Mucosa of descending colon (tissue), 3 donors: ENCODE measurements at regions not wholly inside any gene's neighbourhood (a gene's known extent, or its start where the extent isn't known, plus 50 kb on each side); places are given as distances from the start of the nearest gene placed in this dataset.
"Not testable (repeated sequence)": the region's sequence is repeated elsewhere in the genome, so short reads cannot be mapped to it uniquely, and the experiment has no call there.

Experiments used
- ATAC-seq: fragments of 200-7000 bp; cut with Tn5 transposase; one replicate; pipeline ENCODE4 v1.9.1; 2020; ENCODE audit warnings: mild to moderate bottlenecking, moderate library complexity
- DNase-seq, 3 donors: peaks; one replicate each; pipeline ENCODE4 v3.0.0-alpha.2; 2020
- H3K36me3 ChIP-seq: fragments of 200-600 bp; one replicate; pipeline ENCODE4 v1.8.0; 2021; ENCODE audit warnings: low read depth, mild to moderate bottlenecking
- H3K4me1 ChIP-seq: fragments of 200-600 bp; one replicate; pipeline ENCODE4 v1.8.0; 2021; ENCODE audit warnings: low read depth, mild to moderate bottlenecking
- H3K4me3 ChIP-seq: fragments of 200-600 bp; one replicate; pipeline ENCODE4 v1.8.0; 2021; ENCODE audit warnings: mild to moderate bottlenecking
- H3K9me3 ChIP-seq: fragments of 200-600 bp; one replicate; pipeline ENCODE4 v1.8.0; 2021; ENCODE audit warnings: mild to moderate bottlenecking
- intact Hi-C, 2 donors: fragments of 100-400 bp; cut with DNase I in 1 of 2; cut with micrococcal nuclease in 1 of 2; formaldehyde crosslinking; loops; one replicate each; pipeline versions ENCODE4 v1.11.0 to v1.11.1; 2022; cut with DNase I, micrococcal nuclease
- TF ChIP-seq, protein P1 (sequence below): fragments of 200-600 bp; IDR thresholded peaks from one replicate; pipeline ENCODE4 v1.8.0; 2022; ENCODE audit warnings: antibody characterized with exemption, mild to moderate bottlenecking
- donor health status: DM: no; HTN: no; CAD: no; lungs with moderate emphysema.
- donor health status: DM: no; HTN: no; CAD: no.
- donor health status: DM: no; HTN: yes; CAD: no.

DNA sequence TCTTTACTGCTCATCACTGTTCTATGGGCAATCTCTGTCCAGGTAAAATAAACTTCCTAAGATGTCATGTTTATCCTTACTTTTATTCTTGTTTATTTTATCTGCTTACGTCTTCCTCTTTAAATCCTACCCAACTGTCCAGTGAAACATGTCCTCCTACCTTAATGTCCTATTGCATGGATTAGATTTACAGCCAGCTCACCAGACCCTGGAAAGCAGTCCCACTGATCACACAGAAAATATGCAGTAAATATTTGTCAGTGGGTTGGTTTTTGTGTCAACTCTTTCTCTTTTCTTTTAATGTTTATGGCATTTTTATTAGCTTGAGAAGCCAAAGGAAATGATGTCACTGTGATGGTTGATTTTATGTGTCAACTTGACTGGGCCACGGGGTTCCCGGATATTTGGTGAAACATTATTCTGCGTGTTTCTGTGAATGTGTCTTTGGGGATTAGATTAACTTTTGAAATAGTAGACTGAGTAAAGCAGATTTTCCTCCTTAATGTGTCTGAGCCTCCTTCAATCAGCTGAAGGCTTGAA, 258.3 kb downstream of the SRGAP2C start:
- Histone ChIP-seq H3K4me1 (no peaks in the 10 kb centered on the region), H3K4me3 (no peak overlapping the region), H3K9me3 (no peaks in the 10 kb centered on the region), H3K36me3 (no peaks in the 10 kb centered on the region)
- TF ChIP-seq, protein P1, sequence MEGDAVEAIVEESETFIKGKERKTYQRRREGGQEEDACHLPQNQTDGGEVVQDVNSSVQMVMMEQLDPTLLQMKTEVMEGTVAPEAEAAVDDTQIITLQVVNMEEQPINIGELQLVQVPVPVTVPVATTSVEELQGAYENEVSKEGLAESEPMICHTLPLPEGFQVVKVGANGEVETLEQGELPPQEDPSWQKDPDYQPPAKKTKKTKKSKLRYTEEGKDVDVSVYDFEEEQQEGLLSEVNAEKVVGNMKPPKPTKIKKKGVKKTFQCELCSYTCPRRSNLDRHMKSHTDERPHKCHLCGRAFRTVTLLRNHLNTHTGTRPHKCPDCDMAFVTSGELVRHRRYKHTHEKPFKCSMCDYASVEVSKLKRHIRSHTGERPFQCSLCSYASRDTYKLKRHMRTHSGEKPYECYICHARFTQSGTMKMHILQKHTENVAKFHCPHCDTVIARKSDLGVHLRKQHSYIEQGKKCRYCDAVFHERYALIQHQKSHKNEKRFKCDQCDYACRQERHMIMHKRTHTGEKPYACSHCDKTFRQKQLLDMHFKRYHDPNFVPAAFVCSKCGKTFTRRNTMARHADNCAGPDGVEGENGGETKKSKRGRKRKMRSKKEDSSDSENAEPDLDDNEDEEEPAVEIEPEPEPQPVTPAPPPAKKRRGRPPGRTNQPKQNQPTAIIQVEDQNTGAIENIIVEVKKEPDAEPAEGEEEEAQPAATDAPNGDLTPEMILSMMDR = no peak
- DNase-seq = no peak
- intact Hi-C loops = no loop called here
- ATAC-seq = no peak

DNA sequence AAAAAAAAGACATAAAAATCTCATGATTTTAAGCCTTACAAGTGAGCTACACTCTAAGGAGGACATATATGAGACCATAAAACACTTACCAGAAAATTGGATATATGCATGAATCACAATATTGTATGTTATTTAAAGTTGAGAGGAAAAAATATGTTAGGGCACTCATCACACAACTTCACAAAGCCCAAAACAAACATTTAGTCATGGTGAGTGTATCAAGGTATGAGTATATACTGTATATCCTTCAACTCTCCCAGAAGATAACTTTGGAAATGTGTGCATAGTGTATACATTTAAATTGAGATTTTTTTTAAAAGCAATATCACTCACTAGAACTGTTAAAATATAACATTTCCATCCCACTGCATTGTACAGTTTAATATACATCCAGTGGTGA, 259.3 kb downstream of the SRGAP2C start:
- intact Hi-C loops = no loop called here
- DNase-seq (no peak), ATAC-seq (no peak)
- no peaks in the 10 kb centered on the region for H3K36me3 ChIP-seq
- H3K4me3 ChIP-seq = no peak overlapping the region
- TF ChIP-seq, protein P1 = no peak
- no peaks in the 10 kb centered on the region for H3K4me1 ChIP-seq
- no peaks in the 10 kb centered on the region for H3K9me3 ChIP-seq

DNA sequence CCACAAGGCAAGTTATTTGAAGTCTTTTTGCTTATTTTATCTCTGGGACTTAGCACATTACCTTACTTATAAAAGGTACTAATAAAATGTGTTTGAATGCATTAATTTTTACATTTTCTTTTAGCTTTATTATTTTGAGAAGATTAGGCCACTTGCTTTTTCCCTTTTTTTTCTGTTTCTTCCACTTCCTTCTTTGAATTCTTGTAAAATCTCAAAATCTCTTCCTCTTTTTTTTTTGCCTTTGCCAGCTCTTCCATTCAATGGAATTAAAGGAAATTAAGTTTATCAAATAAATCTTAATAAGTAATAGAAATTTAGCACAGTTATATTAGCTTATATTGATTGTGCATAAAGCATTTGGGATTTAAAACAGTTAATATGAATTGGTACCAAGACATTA, 260.9 kb downstream of the SRGAP2C start:
- ATAC-seq (no peak), DNase-seq (no peak)
- intact Hi-C loops = no loop called here

DNA sequence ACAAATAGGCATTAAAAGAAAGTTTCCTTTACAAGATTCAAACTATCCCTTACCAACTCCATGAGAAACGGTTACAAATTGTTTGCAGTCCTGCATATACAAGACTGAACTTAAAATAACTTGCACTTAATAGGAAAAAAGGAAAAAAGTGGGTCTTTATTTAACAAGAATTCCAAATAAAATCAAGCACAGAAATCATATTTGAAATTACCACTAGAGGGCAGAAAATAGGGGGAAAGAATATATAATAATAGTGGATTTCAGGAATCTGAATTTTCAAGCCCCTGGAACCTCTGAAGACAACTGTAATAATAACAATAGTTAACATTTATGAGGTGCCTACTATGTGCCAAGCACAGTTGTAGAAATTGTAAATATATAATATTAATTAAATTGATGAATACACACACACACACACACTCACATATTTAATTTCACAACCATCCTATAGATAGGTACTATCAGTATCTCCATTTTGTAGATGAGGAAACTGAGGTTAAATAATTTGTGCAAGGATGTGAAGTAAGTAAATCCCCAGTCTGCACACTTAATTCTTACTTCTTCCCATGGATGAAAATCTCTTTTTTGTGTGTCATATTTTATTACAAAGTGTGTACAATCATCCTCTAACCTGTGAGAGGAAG, 262.6 kb downstream of the SRGAP2C start:
- H3K36me3 ChIP-seq, H3K4me3 ChIP-seq, DNase-seq, H3K9me3 ChIP-seq, H3K4me1 ChIP-seq, ATAC-seq, intact Hi-C loops: not testable (repeated sequence)

More for the DNA sequence above, 260.9 kb downstream of the SRGAP2C start:
- H3K4me1 ChIP-seq = no peaks in the 10 kb centered on the region
- no peaks in the 10 kb centered on the region for H3K9me3 ChIP-seq
- no peaks in the 10 kb centered on the region for H3K36me3 ChIP-seq
- TF ChIP-seq, protein P1 = no peak
- no peak overlapping the region for H3K4me3 ChIP-seq

DNA sequence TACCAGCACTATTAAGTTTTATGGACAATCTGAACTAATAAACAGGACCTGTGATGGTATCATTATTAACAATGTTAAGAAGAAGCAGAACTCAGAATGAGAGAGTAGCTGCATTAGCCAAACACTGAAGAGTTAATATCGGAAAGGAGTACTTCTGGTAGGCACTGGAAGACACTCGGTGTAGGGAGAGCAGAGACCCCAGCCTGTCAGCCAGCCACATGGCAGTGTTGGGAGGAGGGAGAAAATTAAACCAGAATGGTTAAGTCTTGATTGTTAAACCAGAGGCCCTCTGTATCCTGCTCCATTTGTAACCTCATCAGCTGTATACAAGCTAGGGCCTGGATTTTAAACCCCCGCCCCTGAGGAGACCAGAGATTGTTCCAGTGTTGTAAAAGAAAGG, 263.3 kb downstream of the SRGAP2C start:
- intact Hi-C loops, H3K36me3 ChIP-seq, H3K4me1 ChIP-seq: not testable (repeated sequence)

DNA sequence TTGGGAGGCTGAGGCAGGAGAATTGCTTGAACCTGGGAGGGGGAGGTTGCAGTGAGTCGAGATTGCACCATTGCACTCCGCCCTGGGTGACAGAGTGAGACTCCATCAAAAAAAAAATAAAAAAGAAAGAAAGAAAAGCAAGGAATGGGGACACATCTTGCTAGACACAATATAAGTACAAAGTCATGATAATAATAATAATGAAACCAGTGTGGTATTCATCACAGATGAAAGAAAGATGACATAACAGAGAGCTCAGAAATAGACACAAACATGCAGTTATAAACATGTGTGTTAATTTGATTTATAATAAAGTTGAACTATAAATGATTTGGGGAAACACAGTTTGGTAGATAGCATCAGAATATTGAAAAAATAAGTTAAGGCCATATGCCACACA, 264.1 kb downstream of the SRGAP2C start:
- TF ChIP-seq, protein P1 = no peak
- ATAC-seq (no peak), DNase-seq (no peak)
- H3K9me3 ChIP-seq = no peaks in the 10 kb centered on the region
- no peaks in the 10 kb centered on the region for H3K4me1 ChIP-seq
- H3K4me3 ChIP-seq = no peak overlapping the region
- no peaks in the 10 kb centered on the region for H3K36me3 ChIP-seq
- intact Hi-C loops = no loop called here

More for the DNA sequence above, 263.3 kb downstream of the SRGAP2C start:
- H3K4me3 ChIP-seq, DNase-seq, H3K9me3 ChIP-seq, ATAC-seq: not testable (repeated sequence)

DNA sequence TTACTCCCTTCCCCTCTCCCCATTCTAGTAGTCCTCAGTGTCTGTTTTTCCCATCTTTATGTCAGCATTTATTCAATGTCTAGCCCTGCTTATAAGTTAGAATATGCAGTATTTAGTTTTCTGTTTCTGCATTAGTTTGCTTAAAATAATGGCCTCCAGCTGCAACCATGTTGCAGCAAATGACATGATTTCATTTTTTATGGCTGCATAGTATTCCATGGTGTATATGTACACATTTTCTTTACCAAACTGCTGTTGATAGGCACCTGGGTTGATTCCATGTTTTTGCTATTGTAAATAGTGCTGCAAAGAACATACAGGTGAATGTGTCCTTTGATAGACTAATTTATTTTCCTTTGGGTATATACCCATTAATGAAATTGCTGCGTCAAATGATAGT, 267.7 kb downstream of the SRGAP2C start:
- Histone ChIP-seq H3K9me3 (no peaks in the 10 kb centered on the region), H3K4me3 (no peak overlapping the region), H3K36me3 (no peaks in the 10 kb centered on the region), H3K4me1 (no peaks in the 10 kb centered on the region)
- intact Hi-C loops = no loop called here
- TF ChIP-seq, protein P1 = no peak
- no peak for DNase-seq
- ATAC-seq = no peak
